Esophagus muscularis mucosa (tissue), 3 donors: ENCODE measurements at regions not wholly inside any gene's neighbourhood (a gene's known extent, or its start where the extent isn't known, plus 50 kb on each side); places are given as distances from the start of the nearest gene placed in this dataset.
"Not testable (repeated sequence)": the region's sequence is repeated elsewhere in the genome, so short reads cannot be mapped to it uniquely, and the experiment has no call there.

Experiments used
- POLR2A ChIP-seq: fragments of 450-650 bp; IDR thresholded peaks from one replicate; pipeline ENCODE4 v1.6.1; 2017; ENCODE audit warnings: antibody characterized with exemption, moderate library complexity, mild to moderate bottlenecking, low read depth
- TF ChIP-seq, protein P1 (sequence below), 3 experiments: fragments of 200-600 bp in 2 of 3; fragments of 450-650 bp in 1 of 3; sonication (generic) in 2 of 3; IDR thresholded peaks; one replicate each; pipeline ENCODE4 v1.5.1; 2017 to 2019; ENCODE audit warnings: antibody characterized with exemption in 3 of 3, mild to moderate bottlenecking in 2 of 3, moderate library complexity in 1 of 3

GRCh38 chr5:10883945-10884344, 122.9 kb upstream of the DAP start:
- TF ChIP-seq, protein P1, sequence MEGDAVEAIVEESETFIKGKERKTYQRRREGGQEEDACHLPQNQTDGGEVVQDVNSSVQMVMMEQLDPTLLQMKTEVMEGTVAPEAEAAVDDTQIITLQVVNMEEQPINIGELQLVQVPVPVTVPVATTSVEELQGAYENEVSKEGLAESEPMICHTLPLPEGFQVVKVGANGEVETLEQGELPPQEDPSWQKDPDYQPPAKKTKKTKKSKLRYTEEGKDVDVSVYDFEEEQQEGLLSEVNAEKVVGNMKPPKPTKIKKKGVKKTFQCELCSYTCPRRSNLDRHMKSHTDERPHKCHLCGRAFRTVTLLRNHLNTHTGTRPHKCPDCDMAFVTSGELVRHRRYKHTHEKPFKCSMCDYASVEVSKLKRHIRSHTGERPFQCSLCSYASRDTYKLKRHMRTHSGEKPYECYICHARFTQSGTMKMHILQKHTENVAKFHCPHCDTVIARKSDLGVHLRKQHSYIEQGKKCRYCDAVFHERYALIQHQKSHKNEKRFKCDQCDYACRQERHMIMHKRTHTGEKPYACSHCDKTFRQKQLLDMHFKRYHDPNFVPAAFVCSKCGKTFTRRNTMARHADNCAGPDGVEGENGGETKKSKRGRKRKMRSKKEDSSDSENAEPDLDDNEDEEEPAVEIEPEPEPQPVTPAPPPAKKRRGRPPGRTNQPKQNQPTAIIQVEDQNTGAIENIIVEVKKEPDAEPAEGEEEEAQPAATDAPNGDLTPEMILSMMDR (IDR thresholded peaks at IDR 0.05) = not testable (repeated sequence)
- not testable (repeated sequence) for TF ChIP-seq POLR2A
